HG03575 (cell line): ENCODE measurements at regions not wholly inside any gene's neighbourhood (a gene's known extent, or its start where the extent isn't known, plus 50 kb on each side); places are given as distances from the start of the nearest gene placed in this dataset.

Experiments used
- ATAC-seq: cut with Tn5 transposase; IDR thresholded peaks from one replicate; pipeline ENCODE4 v1.9.1; 2021; ENCODE audit not compliant: unreplicated experiment, insufficient number of reproducible peaks, low FRiP score; ENCODE audit errors: extremely low read depth

DNA sequence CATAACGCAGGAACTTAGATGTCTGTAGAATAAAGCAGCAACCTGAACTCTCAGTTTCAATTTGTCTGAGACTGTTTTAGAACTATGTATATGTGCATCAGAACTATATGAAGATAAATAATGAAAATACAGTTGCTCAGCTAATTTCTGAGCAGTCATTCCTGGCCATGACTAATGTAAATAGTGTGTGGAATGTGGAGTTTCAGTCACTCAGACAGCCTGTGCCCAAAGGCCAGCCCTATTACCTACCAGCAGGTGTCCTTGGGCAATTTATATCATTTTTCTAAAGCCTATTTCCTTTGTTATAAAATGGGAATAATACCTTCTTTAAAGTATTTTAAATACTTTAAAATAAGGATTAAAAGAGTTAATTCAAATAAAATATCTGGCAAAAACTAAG lies 56.0 kb upstream of the RELL1 start:
- ATAC-seq = no peak

DNA sequence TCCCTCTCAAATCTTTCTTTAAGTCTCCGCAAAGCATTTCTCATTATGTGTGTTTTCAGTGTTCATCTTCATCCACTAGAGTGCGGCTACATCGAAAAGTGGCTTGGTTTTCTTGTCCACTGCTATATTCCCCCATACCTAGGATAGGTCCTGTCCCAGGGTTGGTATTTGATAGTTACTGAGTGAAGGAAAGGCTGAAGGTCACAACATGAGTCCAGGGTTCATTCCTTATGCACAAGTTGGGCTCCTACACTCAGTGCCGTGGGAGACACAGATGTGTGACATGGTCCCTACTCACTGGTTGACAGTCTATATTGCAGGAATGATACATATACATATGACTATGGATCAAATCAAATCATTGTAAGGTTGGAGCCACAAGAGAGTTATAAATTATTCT lies 55.4 kb upstream of the RELL1 start:
- no peak for ATAC-seq

DNA sequence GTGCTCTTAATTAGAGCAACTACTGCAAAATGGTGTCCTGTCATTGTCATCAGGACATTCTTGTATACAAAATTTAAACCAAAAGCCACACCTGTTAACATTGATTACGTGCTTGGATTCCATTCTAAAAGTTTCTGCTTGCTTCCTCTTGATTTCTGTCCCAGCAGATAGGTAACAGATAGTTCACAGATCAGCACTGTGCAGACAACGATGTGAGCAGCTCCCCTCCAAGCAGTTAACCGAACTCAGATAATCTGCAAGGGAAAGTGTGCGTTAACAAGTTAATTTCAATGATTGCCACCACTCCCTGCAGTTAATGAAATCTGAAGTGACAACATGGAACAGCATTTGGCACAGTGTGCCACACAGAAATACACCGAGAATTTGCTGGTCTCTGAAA lies 54.4 kb upstream of the RELL1 start:
- no peak for ATAC-seq

DNA sequence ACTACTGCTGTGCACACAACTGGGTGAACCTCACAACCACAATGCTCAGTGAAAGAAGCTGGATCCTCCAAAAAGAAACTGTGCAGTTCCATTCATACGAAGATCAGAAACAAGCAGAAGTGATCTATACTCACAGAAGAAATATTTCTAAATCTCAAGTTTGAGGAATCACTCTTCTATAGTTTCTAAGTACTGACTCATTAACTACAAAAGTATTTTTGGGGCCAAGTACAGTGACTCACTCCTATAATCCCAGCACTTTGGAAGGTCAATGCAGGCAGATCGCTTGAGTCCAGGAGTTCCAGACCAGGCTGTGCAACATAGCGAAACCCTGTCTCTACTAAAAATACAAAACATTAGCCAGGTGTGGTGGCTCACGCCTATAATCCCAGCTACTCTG lies 51.3 kb upstream of the RELL1 start:
- no peak for ATAC-seq
